H54 (cell line): ENCODE measurements at regions not wholly inside any gene's neighbourhood (a gene's known extent, or its start where the extent isn't known, plus 50 kb on each side); places are given as distances from the start of the nearest gene placed in this dataset.

Experiments used
- DNase-seq: peaks from one replicate; pipeline ENCODE4 v3.0.0; 2011; ENCODE audit warnings: low spot score, mixed read lengths; ENCODE audit not compliant: insufficient read length
- FAIRE-seq: peaks from 3 replicates; lab custom pipeline; 2011; peaks lifted over from hg19 to GRCh38; lab: Jason Lieb, UNC
- POLR2A ChIP-seq: IDR thresholded peaks from 2 replicates; pipeline ENCODE4 v1.6.1; 2011; ENCODE audit warnings: low read depth, mild to moderate bottlenecking, low read length

GRCh38 chr6:119922814-119923213, 573.3 kb upstream of the MAN1A1 start:
- DNase-seq (no peak), FAIRE-seq (no peak)
- TF ChIP-seq POLR2A: no peak

GRCh38 chr6:119921491-119922010, 572.0 kb upstream of the MAN1A1 start:
- no peak for TF ChIP-seq POLR2A
- DNase-seq: no peak
- FAIRE-seq: no peak

- TF ChIP-seq POLR2A: no peak
- DNase-seq (no peak), FAIRE-seq (no peak)
Measured at GRCh38 chr6:119917186-119917585, 567.6 kb upstream of the MAN1A1 start.

GRCh38 chr6:119915971-119916370, 566.4 kb upstream of the MAN1A1 start:
- no peak for TF ChIP-seq POLR2A
- FAIRE-seq: no peak
- no peak for DNase-seq

GRCh38 chr6:119908157-119908556, 558.6 kb upstream of the MAN1A1 start:
- no peak for DNase-seq
- FAIRE-seq: no peak
- TF ChIP-seq POLR2A: no peak

- TF ChIP-seq POLR2A: no peak
- FAIRE-seq: no peak
- no peak for DNase-seq
Measured at GRCh38 chr6:119902681-119903080, 553.1 kb upstream of the MAN1A1 start.

GRCh38 chr6:119896806-119897205, 547.2 kb upstream of the MAN1A1 start:
- FAIRE-seq (no peak), DNase-seq (no peak)

GRCh38 chr6:119895626-119896025, 546.1 kb upstream of the MAN1A1 start:
- DNase-seq (no peak), FAIRE-seq (no peak)
- TF ChIP-seq POLR2A: no peak

More at GRCh38 chr6:119896806-119897205, 547.2 kb upstream of the MAN1A1 start:
- TF ChIP-seq POLR2A: no peak

- DNase-seq (no peak), FAIRE-seq (no peak)
Measured at GRCh38 chr6:119894811-119895210, 545.2 kb upstream of the MAN1A1 start.

GRCh38 chr6:119891644-119892043, 542.1 kb upstream of the MAN1A1 start:
- no peak for DNase-seq

More at GRCh38 chr6:119894811-119895210, 545.2 kb upstream of the MAN1A1 start:
- no peak for TF ChIP-seq POLR2A

GRCh38 chr6:119891206-119891605, 541.6 kb upstream of the MAN1A1 start:
- TF ChIP-seq POLR2A: no peak
- no peak for DNase-seq
- FAIRE-seq: no peak

More at GRCh38 chr6:119891644-119892043, 542.1 kb upstream of the MAN1A1 start:
- FAIRE-seq: no peak
- no peak for TF ChIP-seq POLR2A

- no peak for FAIRE-seq
- DNase-seq: no peak
- TF ChIP-seq POLR2A: no peak
Measured at GRCh38 chr6:119890470-119890869, 540.9 kb upstream of the MAN1A1 start.

GRCh38 chr6:119887666-119888065, 538.1 kb upstream of the MAN1A1 start:
- TF ChIP-seq POLR2A: no peak
- DNase-seq (no peak), FAIRE-seq (no peak)

GRCh38 chr6:119881416-119881815, 531.9 kb upstream of the MAN1A1 start:
- no peak for DNase-seq
- no peak for FAIRE-seq
- no peak for TF ChIP-seq POLR2A

- TF ChIP-seq POLR2A: no peak
- no peak for DNase-seq
- FAIRE-seq: no peak
Measured at GRCh38 chr6:119880840-119881239, 531.3 kb upstream of the MAN1A1 start.
